Glomerular visceral epithelial cell (primary cell): ENCODE measurements at regions not wholly inside any gene's neighbourhood (a gene's known extent, or its start where the extent isn't known, plus 50 kb on each side); places are given as distances from the start of the nearest gene placed in this dataset.

Experiments
- DNase-seq: peaks from one replicate; pipeline ENCODE4 v3.0.0-alpha.2; 2016; ENCODE audit errors: extremely low spot score

GRCh38 chr1:147452809-147453208 lies 88.5 kb upstream of the BCL9 start:
- no peak for DNase-seq

GRCh38 chr1:147463022-147463421 lies 78.3 kb upstream of the BCL9 start:
- DNase-seq, result no peak

GRCh38 chr1:147466543-147466942 lies 74.8 kb upstream of the BCL9 start:
- DNase-seq, result no peak

GRCh38 chr1:147470079-147470478 lies 71.2 kb upstream of the BCL9 start:
- DNase-seq, result no peak

GRCh38 chr1:147472489-147472888 lies 68.8 kb upstream of the BCL9 start:
- no peak for DNase-seq

GRCh38 chr1:147472966-147473732 lies 68.2 kb upstream of the BCL9 start:
- peak; percentile 25 for DNase-seq

GRCh38 chr1:147473733-147474049 lies 67.6 kb upstream of the BCL9 start:
- DNase-seq, result no peak

- no peak for DNase-seq
Measured at GRCh38 chr1:147475488-147475887, 65.8 kb upstream of the BCL9 start.

GRCh38 chr1:147478521-147478920 lies 62.8 kb upstream of the BCL9 start:
- peak; percentile 26 for DNase-seq

GRCh38 chr1:147479864-147480564 lies 61.3 kb upstream of the BCL9 start:
- DNase-seq, result no peak

- DNase-seq, result no peak
Measured at GRCh38 chr1:147480565-147480935, 60.8 kb upstream of the BCL9 start.

- no peak for DNase-seq
Measured at GRCh38 chr1:147486876-147487656, 54.2 kb upstream of the BCL9 start.

- DNase-seq, result no peak
Measured at GRCh38 chr1:147491098-147491497, 50.2 kb upstream of the BCL9 start.
